CMK (cell line): ENCODE measurements at regions not wholly inside any gene's neighbourhood (a gene's known extent, or its start where the extent isn't known, plus 50 kb on each side); places are given as distances from the start of the nearest gene placed in this dataset.
A peak's percentile ranks its signal among the peaks of the same experiment; 100 is the strongest.
"Not testable (repeated sequence)": the region's sequence is repeated elsewhere in the genome, so short reads cannot be mapped to it uniquely, and the experiment has no call there.

Experiments
- DNase-seq: peaks from one replicate; pipeline ENCODE4 v3.0.0-alpha.2; 2010; ENCODE audit warnings: low read depth

- no peak for DNase-seq
Observed at GRCh38 chr11:97888641-97889040, 1132.1 kb upstream of the CNTN5 start.

- no peak for DNase-seq
Observed at GRCh38 chr11:97890466-97890865, 1130.3 kb upstream of the CNTN5 start.

DNA sequence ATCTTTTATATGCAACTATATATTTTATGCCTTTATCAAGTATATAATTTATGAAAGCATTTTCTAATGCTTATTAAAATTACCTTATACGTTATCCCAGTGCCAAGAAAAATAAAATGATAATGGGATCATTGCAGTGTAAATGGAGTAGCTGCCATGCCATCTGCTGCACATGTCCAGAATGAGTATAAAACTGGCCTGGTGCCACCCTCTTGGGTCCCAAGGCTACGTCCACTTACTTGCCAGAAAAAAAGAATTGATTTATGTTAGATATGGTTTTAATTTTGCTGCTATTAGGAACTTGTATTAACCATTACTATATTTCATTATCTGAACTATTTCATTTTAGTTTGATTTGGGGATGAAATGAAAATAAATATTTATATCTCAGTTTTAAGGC is 1127.1 kb upstream of the CNTN5 start:
- no peak for DNase-seq

DNA sequence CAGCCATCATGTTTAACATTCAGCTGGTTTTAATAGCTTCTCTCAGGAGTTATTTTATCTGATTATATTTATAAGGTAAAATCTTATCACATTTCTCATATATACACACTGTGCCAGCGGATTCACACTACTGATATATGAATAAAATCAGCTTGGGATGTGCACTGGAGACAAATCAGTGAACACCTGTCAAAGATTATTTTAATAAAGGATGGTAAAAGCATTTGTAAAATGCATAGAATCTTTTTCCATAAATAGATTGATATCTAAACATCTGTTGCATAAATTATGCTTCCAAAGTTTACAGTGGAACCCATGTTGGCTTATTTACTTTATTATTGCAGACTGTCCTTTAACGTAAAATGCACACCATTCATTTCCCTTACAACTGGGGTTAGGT is 1125.8 kb upstream of the CNTN5 start:
- no peak for DNase-seq

GRCh38 chr11:97895572-97895971 is 1125.2 kb upstream of the CNTN5 start:
- DNase-seq = no peak

DNA sequence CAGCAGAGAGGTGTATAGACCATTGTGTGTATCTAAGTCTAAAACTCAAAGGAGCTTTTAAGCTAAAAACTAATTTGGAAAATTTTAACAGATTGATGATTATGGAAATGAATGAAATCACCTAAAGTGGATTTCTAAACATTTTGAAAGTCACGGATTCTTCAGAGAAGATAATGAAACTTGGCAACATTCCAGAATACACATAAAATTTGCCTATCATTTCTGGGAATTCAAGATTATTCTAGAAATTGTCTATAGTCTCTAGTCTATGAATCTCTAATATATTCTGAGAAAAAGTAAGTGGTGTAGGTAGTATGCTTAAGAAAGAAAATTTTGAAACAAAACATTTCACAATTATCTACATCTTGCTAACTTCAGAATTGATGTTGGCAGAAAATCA is 1117.9 kb upstream of the CNTN5 start:
- DNase-seq = no peak

DNA sequence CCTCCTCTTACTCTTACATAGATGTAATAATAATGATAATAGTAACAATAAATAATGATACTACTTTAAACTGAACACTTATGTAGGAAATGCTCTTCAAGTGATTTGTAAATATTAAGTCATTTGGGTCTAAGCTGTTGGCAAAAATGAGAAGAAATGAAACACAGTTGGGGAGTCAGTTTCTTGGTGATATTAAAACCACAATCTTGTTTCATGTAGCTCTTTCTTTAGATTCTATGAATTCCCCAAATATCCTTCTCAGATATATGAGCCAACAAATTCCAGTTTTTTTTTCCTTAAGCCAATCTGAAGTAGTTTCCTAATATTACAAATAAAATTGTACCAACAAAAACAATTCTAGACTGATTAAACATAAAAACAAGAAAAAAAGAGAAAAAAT is 1115.6 kb upstream of the CNTN5 start:
- DNase-seq = no peak

DNA sequence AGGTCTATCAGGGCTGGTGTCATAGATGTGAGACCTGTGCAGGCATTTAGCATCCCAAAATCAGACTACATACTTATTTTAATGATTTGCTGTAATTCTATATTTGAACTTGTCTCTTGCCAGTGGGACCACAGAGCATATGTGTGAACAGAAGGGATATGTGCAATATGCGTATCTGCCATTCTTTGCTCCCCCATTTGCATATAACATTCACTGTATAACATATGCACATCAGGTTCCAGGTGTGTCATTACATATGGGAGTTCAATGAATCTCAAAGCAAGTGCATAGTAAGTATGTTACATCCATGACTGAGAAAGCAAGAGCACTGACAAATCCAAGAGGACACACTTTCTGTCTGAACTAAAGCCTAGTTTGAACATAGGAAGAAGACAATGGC is 1115.1 kb upstream of the CNTN5 start:
- no peak for DNase-seq

DNA sequence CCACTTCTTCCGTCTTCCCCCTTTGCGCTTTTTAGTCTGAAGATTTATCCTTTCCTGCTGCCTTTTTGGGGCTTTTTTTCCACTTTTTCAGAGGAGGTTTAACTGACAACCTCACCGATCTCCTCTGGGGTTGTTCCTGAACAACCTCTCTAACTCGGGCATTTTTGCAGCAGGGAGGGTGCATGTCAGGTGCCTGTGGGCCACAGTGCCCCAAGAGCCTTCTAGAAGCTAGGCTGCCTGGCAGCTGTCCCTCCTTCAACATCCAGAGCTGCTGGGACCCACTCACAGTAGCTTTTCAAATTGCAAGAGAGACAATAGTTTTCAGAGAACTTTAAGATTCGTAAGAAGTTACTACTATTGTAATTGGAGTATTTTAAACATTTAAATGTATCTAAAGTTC is 1112.4 kb upstream of the CNTN5 start:
- no peak for DNase-seq

GRCh38 chr11:97909614-97910399 is 1110.9 kb upstream of the CNTN5 start:
- no peak for DNase-seq

DNA sequence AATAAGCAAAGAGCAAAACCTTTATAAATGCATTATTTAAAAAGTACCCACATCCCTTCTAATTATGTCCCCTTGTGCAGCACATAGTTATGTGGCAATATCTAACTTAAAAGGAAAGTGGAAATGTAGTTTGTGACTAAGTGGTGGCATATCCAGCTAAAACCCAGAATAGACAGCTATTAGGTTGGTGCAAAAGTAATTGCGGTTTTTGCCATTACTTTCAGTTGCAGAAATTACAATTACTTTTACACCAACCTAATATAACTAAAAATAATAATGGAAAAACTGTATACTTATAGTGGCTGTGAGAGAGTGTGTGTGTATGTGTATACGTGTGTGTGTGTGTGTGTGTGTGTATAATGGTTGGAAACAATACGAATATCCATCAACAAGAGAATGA is 1108.1 kb upstream of the CNTN5 start:
- no peak for DNase-seq

- DNase-seq = not testable (repeated sequence)
Observed at GRCh38 chr11:97922933-97923332, 1097.8 kb upstream of the CNTN5 start.

DNA sequence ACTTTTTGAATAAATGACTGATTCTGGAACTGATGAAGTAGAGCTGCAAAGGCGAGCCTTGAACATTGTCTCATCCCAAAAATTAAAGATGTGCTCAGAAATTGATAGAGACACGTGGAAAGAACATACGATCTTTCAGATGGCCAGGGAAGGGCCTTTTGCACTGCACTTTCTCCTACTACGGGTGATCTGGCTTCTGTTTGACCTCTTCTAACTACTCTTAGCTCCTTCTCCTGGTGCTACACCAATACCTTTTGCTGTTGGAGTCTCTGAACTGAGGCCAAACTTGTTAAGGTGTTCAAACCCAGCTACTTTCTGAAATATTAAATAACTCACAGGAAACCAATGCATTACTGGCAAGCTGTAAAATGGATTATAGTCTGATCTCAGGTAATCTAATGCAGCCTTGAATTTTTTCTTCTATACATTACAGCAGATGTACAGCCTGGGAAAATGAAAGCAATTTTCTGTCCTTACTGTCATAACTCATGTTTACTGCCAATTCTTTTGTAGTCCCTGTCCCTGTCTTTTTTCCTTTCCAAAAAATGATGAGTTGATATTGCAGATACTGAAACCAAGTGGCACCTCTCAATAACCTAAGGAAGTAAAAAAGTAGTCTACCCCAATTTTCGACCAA is 1086.1 kb upstream of the CNTN5 start:
- no peak for DNase-seq

- no peak for DNase-seq
Observed at GRCh38 chr11:97937501-97937900, 1083.2 kb upstream of the CNTN5 start.

- no peak for DNase-seq
Observed at GRCh38 chr11:97938789-97939188, 1082.0 kb upstream of the CNTN5 start.

DNA sequence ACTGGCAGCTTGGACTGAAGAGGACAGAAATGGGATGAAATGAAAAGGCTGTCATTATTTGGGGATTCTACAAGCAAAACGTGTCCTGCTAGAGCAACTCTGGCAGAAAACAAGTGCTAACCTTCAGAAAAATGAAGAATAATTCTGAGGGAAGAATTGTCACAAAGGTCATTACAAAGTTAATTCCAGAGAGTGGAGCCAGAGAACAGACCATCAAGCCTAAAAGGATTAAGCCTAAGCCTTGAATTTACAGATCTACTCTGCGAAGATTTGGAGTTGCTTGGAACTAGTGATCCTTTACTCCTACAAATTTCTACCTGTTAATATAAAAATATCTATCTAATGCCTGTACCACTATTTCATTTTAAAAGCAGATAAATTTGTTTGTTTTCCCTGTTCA is 1077.3 kb upstream of the CNTN5 start:
- DNase-seq = no peak

DNA sequence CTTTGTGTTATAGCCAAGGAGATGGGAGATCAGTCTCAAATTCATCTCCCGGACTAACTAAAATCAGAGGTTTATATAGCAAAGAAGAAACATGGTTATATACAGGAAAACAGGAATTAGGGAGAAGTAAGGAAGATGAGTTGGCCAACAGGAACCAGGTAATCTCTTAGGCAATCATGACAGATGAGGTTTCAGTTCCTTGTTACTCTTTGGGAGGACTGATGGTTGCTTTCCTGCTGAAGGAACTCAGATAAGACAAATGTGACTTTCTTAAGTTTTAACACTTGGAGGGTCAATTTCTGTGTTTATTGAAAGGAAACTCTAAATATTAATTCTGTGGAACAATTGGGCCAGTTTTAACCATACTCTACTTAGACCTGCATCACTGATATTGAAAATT is 1072.0 kb upstream of the CNTN5 start:
- no peak for DNase-seq

DNA sequence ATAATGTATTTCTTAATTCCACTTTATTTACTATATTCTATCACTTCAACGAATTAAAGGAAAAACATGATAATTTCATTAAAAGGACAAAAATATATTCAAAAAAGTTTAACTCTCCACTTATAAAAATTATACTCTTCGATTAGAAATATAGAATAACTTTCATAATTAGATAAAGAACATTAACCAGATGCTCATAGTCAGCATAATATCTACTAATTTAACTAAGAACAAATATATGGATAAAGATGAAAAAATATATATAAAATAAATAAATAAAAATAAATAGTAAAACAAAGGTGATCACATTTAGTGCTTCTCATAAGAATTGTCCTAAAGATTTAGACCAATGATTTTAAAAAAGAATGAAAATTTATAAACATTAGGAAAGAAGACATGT is 1065.2 kb upstream of the CNTN5 start:
- no peak for DNase-seq

DNA sequence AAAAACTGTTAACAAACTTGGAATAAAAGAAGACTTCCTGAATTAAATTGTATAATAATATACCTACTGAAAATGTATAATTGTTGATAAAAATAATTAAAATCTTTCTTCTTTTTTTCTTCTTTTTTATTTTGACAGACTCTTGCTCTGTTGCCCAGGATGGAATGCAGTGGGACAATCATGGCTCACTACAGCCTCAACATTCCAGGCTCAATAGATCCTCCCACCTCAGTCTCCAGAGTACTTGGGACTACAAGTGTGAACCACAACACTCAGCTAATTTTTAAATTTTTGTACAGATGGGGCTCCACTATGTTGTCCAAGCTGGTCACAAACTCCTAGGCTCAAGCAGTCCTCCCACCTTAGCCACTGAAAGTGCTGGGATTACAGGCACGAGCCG is 1063.8 kb upstream of the CNTN5 start:
- no peak for DNase-seq

GRCh38 chr11:97961431-97961830 is 1059.3 kb upstream of the CNTN5 start:
- DNase-seq = no peak

- DNase-seq = no peak
Observed at GRCh38 chr11:97962758-97963157, 1058.0 kb upstream of the CNTN5 start.

- DNase-seq = peak; percentile 89
Observed at GRCh38 chr11:97963528-97964331, 1057.0 kb upstream of the CNTN5 start.
